ENCODE measurements at regions not wholly inside any gene's neighbourhood (a gene's known extent, or its start where the extent isn't known, plus 50 kb on each side); places are given as distances from the start of the nearest gene placed in this dataset.

- no peaks in the 10 kb centered on the region for H3K9me3 Mint-ChIP-seq
- H3K4me3 Mint-ChIP-seq = no peak overlapping the region
- no peaks in the 10 kb centered on the region for H3K27me3 ChIP-seq (ENCODE audit: control insufficient read depth in 1 of 2, insufficient read depth in 2 of 2, low read length in 2 of 2)
- H3K36me3 ChIP-seq (ENCODE audit: insufficient read depth, low read length) = no peaks in the 10 kb centered on the region
- H3K9me3 ChIP-seq (ENCODE audit: control insufficient read depth in 1 of 2, insufficient read depth in 1 of 2, low read length in 2 of 2) = peaks cover 0 to 10% of the 10 kb centered on the region in 2 experiments
- no peaks in the 10 kb centered on the region for H3K36me3 Mint-ChIP-seq (ENCODE audit: low read depth)
- no peak for TF ChIP-seq CTCF (IDR thresholded peaks at IDR 0.05)
- no peak overlapping the region for H3K27ac Mint-ChIP-seq
- no peak overlapping the region for H3K27ac ChIP-seq (ENCODE audit: low read depth in 1 of 2, low read length in 2 of 2)
- DNase-seq (no peak), ATAC-seq (ENCODE audit: poor library complexity) (no peak)
- peaks cover 29% of the 10 kb centered on the region for H3K27me3 Mint-ChIP-seq
- H3K4me1 Mint-ChIP-seq (ENCODE audit: low read depth) = no peaks in the 10 kb centered on the region
- intact Hi-C loops (cut with DNase I, micrococcal nuclease) = no loop called here
- H3K4me3 ChIP-seq (ENCODE audit: low read length) = no peak overlapping the region
- H3K4me1 ChIP-seq (ENCODE audit: insufficient read depth, low read length) = no peaks in the 10 kb centered on the region
- POLR2A ChIA-PET = no interaction called here
- CTCF ChIA-PET = no interaction called here
Measured at GRCh38 chr3:137845666-137846065, 81.6 kb downstream of the SOX14 start.

- ChIA-PET CTCF (no interaction called here), POLR2A (no interaction called here)
- peaks cover 39% of the 10 kb centered on the region for H3K27me3 Mint-ChIP-seq
- no peak overlapping the region for H3K27ac ChIP-seq (ENCODE audit: low read depth in 1 of 2, low read length in 2 of 2)
- H3K9me3 Mint-ChIP-seq = no peaks in the 10 kb centered on the region
- DNase-seq (no peak), ATAC-seq (ENCODE audit: poor library complexity) (no peak)
- H3K27ac Mint-ChIP-seq = no peak overlapping the region
- no peaks in the 10 kb centered on the region for H3K36me3 Mint-ChIP-seq (ENCODE audit: low read depth)
- H3K4me1 ChIP-seq (ENCODE audit: insufficient read depth, low read length) = no peaks in the 10 kb centered on the region
- intact Hi-C loops (cut with DNase I, micrococcal nuclease) = no loop called here
- H3K4me3 ChIP-seq (ENCODE audit: low read length) = no peak overlapping the region
- no peak for TF ChIP-seq CTCF (IDR thresholded peaks at IDR 0.05)
- H3K4me1 Mint-ChIP-seq (ENCODE audit: low read depth) = no peaks in the 10 kb centered on the region
- H3K36me3 ChIP-seq (ENCODE audit: insufficient read depth, low read length) = no peaks in the 10 kb centered on the region
- no peaks in the 10 kb centered on the region for H3K27me3 ChIP-seq (ENCODE audit: control insufficient read depth in 1 of 2, insufficient read depth in 2 of 2, low read length in 2 of 2)
- H3K9me3 ChIP-seq (ENCODE audit: control insufficient read depth in 1 of 2, insufficient read depth in 1 of 2, low read length in 2 of 2) = peaks cover 0 to 10% of the 10 kb centered on the region in 2 experiments
- H3K4me3 Mint-ChIP-seq = no peak overlapping the region
Measured at GRCh38 chr3:137852391-137852830, 88.3 kb downstream of the SOX14 start.

GRCh38 chr3:137854533-137855261 lies 90.6 kb downstream of the SOX14 start:
- POLR2A ChIA-PET = no interaction called here
- Mint-ChIP-seq H3K4me3 (no peak overlapping the region), H3K36me3 (ENCODE audit: low read depth) (no peaks in the 10 kb centered on the region), H3K9me3 (no peaks in the 10 kb centered on the region), H3K27me3 (peaks cover 21% of the 10 kb centered on the region), H3K27ac (no peak overlapping the region), H3K4me1 (ENCODE audit: low read depth) (no peaks in the 10 kb centered on the region)
- H3K27me3 ChIP-seq (ENCODE audit: control insufficient read depth in 1 of 2, insufficient read depth in 2 of 2, low read length in 2 of 2) = no peaks in the 10 kb centered on the region
- peaks cover 0 to 9% of the 10 kb centered on the region in 2 experiments for H3K9me3 ChIP-seq (ENCODE audit: control insufficient read depth in 1 of 2, insufficient read depth in 1 of 2, low read length in 2 of 2)
- DNase-seq = no peak
- no peaks in the 10 kb centered on the region for H3K4me1 ChIP-seq (ENCODE audit: insufficient read depth, low read length)
- intact Hi-C loops (cut with DNase I, micrococcal nuclease) = no loop called here
- no peaks in the 10 kb centered on the region for H3K36me3 ChIP-seq (ENCODE audit: insufficient read depth, low read length)
- no peak overlapping the region for H3K27ac ChIP-seq (ENCODE audit: low read depth in 1 of 2, low read length in 2 of 2)
- TF ChIP-seq CTCF (IDR thresholded peaks at IDR 0.05) = no peak
- no peak for ATAC-seq (ENCODE audit: poor library complexity)
- H3K4me3 ChIP-seq (ENCODE audit: low read length) = no peak overlapping the region
- CTCF ChIA-PET = no interaction called here
